GM19025 (cell line): ENCODE measurements at regions not wholly inside any gene's neighbourhood (a gene's known extent, or its start where the extent isn't known, plus 50 kb on each side); places are given as distances from the start of the nearest gene placed in this dataset.

ENCODE experiments used
- ATAC-seq: cut with Tn5 transposase; IDR thresholded peaks from one replicate; pipeline ENCODE4 v1.9.1; 2021; ENCODE audit warnings: mild to moderate bottlenecking, low read depth, moderate library complexity; ENCODE audit not compliant: unreplicated experiment

GRCh38 chr1:209420276-209420675 lies 163.2 kb upstream of the CAMK1G start:
- no peak for ATAC-seq

- ATAC-seq, result no peak
These were observed 162.3 kb upstream of the CAMK1G start for GRCh38 chr1:209421186-209421585.

GRCh38 chr1:209421978-209422680 lies 161.4 kb upstream of the CAMK1G start:
- ATAC-seq, result no peak

GRCh38 chr1:209425959-209426358 lies 157.6 kb upstream of the CAMK1G start:
- no peak for ATAC-seq

- no peak for ATAC-seq
These were observed 156.2 kb upstream of the CAMK1G start for GRCh38 chr1:209427277-209427676.

DNA sequence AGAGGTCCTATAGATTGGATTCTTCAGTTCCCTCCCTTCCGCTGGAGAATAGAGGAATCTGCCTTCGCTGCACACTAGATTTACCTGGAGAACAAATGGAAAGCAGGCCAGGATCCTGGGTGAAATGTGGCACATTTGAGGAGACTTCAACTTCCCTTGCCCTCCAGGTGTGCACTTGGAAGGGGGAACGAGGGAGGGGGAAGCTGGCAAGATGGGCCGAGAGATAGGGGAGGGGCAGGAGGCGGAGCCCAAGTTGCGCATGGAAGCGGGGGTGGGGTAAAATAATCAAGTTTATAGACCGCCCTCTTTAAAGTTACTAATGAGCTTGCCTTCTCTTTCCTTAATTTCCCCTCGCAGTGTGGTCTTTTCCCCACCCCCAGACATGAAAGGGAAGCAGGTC lies 155.7 kb upstream of the CAMK1G start:
- no peak for ATAC-seq

DNA sequence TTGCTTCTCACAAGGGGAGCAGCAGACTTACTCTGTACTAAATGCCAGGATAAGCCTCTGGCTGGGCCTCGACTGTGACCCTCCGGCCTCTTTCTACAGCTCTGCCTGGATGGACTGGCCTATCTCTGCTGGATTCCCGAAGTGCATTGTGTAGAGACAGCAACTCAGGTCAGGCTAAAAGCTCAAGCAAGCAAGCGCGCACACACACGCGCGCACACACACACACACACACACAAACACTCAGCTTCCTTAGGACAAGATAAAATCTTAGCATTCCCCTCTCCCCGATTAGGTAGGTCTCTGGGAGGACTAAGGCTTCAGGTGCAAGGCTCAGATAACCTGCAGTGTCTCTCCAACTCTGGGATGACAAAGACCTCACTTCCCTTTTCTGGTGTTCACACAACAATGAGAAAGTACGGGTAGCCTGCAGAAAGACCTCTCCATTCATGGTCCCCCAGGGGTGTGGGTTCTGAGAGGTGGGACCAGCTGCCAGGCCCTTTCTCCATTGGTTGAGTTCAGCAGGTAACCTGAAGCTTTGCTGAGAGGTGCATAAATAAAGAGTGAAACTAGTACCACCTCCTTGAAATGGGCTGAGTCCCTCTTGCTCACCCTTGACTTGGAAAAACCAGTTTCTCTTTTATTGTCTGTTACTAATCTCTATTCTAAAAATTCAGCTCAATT lies 155.1 kb upstream of the CAMK1G start:
- no peak for ATAC-seq

DNA sequence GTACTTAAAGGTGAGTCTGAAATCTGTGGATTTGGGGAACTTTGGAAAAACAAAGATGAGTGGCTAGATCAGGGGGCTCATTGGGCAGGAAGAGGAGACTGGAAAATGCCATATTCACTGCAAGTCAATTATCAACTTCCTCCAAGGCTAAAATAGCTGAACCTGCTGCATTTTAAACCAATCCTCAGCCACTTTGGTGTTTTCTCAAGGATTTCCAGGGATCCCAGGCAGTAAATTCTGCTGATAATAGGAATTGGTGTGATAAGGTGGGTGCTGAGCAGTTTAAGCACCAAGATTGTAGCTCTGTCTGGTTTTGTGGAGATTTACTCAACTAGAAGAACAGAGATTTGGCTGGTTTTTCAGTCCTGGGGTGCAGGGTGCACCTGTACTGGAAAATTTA lies 153.9 kb upstream of the CAMK1G start:
- ATAC-seq, result no peak

GRCh38 chr1:209430107-209430506 lies 153.4 kb upstream of the CAMK1G start:
- ATAC-seq, result no peak

GRCh38 chr1:209430821-209431259 lies 152.7 kb upstream of the CAMK1G start:
- ATAC-seq, result no peak

GRCh38 chr1:209431402-209431801 lies 152.1 kb upstream of the CAMK1G start:
- no peak for ATAC-seq

DNA sequence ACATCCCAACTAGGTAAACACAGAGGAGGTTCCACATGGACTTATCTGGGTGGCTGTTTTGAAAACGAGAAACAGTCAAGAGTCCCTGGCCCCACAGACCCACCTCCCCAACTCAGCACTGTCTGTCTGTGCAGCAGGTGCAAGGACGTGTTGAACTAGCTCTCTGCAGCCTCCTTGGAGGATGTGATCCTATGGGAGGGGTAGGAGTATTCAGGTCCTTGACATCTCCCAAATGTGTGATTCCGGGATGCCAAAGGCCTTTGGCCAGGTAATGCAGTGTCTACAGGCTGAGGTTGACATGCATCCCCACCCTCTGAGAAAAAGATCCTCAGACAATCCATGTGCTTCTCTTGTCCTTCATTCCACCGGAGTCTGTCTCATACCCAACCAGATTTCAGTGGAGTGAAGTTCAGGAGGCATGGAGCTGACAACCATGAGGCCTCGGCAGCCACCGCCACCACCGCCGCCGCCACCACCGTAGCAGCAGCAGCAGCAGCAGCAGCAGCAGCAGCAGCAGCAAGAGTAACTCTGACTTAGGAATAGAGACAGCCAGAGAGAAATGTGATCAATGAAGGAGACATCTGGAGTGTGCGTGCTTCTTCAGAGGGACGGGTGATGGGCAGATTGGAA lies 151.6 kb upstream of the CAMK1G start:
- ATAC-seq, result no peak

- no peak for ATAC-seq
These were observed 151.1 kb upstream of the CAMK1G start for GRCh38 chr1:209432443-209432825.

DNA sequence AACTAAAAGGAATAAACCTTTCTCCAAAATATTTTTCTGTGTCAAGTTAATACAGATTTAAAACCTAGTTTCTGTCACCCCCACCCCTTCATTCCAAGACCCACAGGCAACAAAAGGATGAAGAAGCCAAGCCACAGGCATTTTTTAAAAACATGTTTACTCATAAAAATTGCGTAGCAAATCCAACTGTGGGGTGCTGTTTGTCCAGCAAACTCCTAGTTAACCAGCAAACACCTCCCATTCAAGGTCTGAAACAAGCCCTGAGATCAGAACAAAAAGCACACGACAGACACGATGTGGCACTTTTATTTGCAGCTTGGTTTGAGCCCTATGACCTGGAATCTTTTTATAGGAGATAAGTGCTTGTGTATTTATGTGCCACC lies 149.9 kb upstream of the CAMK1G start:
- ATAC-seq, result no peak

GRCh38 chr1:209434066-209434465 lies 149.4 kb upstream of the CAMK1G start:
- ATAC-seq, result no peak

- ATAC-seq, result no peak
These were observed 148.8 kb upstream of the CAMK1G start for GRCh38 chr1:209434631-209435217.

DNA sequence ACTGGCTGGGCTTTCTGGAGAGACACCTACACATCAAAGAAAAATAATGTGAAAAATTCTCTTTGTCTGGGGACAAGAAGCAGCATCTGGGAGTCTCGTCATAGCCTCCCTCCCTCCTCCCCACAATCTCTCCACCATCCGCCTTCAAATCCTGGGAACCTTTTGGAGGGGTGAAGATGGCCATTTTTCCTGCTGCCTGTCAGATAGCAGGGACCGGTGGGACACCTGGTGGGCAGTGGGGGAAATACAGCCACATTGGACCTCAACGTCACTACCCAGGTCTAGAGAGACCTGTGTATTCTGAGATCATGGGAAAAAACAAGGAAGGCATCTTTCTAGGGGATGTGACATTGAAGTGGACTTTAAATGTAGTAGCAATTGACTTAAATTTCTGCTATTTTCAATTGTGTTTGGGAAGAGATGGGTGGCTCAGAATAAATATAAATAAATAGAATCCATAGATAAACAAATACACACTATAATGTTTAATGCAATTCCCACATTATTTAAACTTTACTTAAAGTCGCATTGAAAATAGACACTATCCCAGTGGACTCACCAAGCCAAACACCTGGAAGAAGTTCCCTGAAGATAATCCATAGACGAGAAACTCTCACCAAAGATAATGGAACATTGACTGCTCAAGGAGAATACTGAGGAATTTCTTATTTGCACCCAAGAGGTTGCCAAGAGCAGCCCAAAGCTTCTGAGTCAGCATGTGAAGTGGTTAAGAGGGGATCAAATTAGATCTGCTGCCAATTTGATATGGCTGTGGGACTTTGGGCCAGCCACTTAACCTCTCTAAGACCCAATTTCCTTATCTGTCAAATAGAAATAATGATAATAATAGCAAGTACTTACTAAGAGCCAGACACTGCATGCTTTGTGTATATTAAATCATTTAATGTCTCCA lies 147.6 kb upstream of the CAMK1G start:
- ATAC-seq, result no peak

GRCh38 chr1:209439828-209440227 lies 143.7 kb upstream of the CAMK1G start:
- ATAC-seq, result no peak

DNA sequence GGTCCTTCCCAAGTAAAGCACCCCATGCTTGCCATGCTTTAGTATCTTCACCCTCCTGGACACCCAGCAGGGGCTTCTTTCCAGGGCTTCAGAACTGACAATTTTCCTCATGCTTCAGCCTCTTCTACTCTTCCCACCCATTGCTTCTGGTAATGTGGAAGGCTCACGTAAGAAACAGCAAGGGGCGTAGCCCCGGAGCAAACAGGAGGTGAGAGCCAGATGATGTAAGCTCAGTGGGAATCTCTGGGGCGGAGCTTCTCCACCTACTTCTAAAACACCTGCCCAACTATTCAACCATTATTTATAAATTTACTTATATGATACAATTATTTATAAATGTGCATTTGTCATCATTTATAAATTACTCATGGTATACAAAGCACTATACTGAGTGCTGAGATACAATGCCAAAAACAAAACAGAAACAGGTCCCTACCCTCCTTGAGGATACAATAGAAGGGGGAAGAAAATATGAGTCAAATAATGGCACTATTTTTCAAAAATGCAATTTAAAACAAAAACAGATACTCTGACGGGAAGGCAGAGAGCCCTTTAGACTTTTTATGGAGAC lies 140.1 kb upstream of the CAMK1G start:
- ATAC-seq, result no peak

DNA sequence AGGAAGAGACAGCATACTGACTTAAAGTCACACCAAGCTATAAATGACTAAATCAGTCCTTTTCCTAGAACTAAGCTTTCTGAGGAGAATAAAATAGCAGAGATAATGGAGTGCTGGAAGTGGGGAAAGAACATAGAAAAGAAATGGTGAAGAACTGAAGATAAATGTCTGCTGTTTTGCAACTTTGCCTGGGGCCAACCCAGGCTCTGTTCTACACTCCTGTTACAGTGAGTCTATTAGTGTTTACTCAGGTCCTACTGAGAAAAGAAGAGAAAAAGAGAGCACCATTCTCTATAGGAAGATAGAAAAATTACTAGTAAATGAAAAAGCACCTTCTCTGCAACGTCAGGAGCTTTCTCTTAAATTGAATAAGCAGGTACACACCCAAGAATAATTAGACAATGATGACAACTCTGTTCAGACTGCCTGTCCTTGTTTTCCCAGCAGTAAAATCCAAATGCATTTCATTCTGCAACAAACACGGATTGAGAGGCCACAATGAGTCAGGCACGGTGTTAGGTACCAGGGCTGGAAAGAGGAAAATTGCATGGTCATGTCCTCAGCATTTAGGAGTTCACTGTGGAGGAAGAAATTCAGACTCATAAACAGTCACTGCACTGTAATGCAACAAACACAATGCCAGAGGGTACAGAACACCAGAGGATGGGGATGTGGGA lies 139.4 kb upstream of the CAMK1G start:
- no peak for ATAC-seq
